B cell (primary cell): ENCODE measurements at regions not wholly inside any gene's neighbourhood (a gene's known extent, or its start where the extent isn't known, plus 50 kb on each side); places are given as distances from the start of the nearest gene placed in this dataset.

Experiments used
- ATAC-seq: fragments of 200-7000 bp; cut with Tn5 transposase; one replicate; pipeline ENCODE4 v1.10.0; 2021; ENCODE audit warnings: low read depth, mild to moderate bottlenecking, moderate number of reproducible peaks, moderate library complexity
- CTCF ChIA-PET: fragments of 350-600 bp; sonication (Branson Sonifier 250); formaldehyde crosslinking; loops from one replicate; lab custom pipeline; 2021; ENCODE audit warnings: antibody characterized with exemption, inconsistent platforms; lab: Charles Lee
- POLR2A ChIA-PET: fragments of 350-600 bp; sonication (Branson Sonifier 250); formaldehyde crosslinking; loops from one replicate; lab custom pipeline; 2021; ENCODE audit warnings: antibody characterized with exemption; lab: Charles Lee
- DNase-seq: peaks from one replicate; pipeline ENCODE4 v3.0.0; 2013
- H2AFZ ChIP-seq: 2 replicates; pipeline ENCODE4 v1.6.1; 2012; ENCODE audit warnings: mild to moderate bottlenecking, low read depth, low read length; ENCODE audit not compliant: insufficient read depth, poor library complexity, severe bottlenecking
- H3K27ac ChIP-seq, 2 donors: 1 replicate in 1 of 2; 2 replicates in 1 of 2; pipeline ENCODE4 v1.5.1; 2012 to 2013; ENCODE audit warnings: low read length in 2 of 2, mild to moderate bottlenecking in 2 of 2, moderate library complexity in 1 of 2
- H3K27me3 ChIP-seq, 4 experiments: fragments of 200-600 bp in 1 of 4; sonication (generic) in 1 of 4; replicated peaks in 1 of 4; 1 replicate in 2 of 4; 2 replicates in 2 of 4; pipeline versions ENCODE4 v1.6.1 to v1.7.0; 2013 to 2016; ENCODE audit warnings: low read length in 3 of 4, mild to moderate bottlenecking in 2 of 4, mixed read lengths in 1 of 4, moderate library complexity in 1 of 4; ENCODE audit not compliant: insufficient read depth in 4 of 4, control insufficient read depth in 3 of 4; ENCODE audit errors: control extremely low read depth in 1 of 4
- H3K36me3 ChIP-seq, 2 experiments: replicated peaks in 1 of 2; 1 replicate in 1 of 2; 2 replicates in 1 of 2; pipeline versions ENCODE4 v1.6.1 to v1.7.1; 2013; ENCODE audit warnings: low read length in 1 of 2; ENCODE audit not compliant: insufficient read depth in 2 of 2, control insufficient read depth in 1 of 2; ENCODE audit errors: control extremely low read depth in 1 of 2, extremely low read depth in 1 of 2
- H3K4me1 ChIP-seq, 2 donors: fragments of 200-600 bp in 1 of 2; sonication (generic) in 1 of 2; 1 replicate in 1 of 2; 2 replicates in 1 of 2; pipeline versions ENCODE4 v1.5.1 to v1.6.1; 2013 to 2017; ENCODE audit warnings: low read length in 2 of 2; ENCODE audit not compliant: control insufficient read depth in 2 of 2, insufficient read depth in 2 of 2
- H3K4me2 ChIP-seq: replicated peaks from 2 replicates; pipeline ENCODE3; 2012; ENCODE audit warnings: mild to moderate bottlenecking, low read depth, low read length; ENCODE audit not compliant: poor library complexity, severe bottlenecking
- H3K4me3 ChIP-seq, 5 experiments: fragments of 200-600 bp in 1 of 5; sonication (generic) in 1 of 5; 1 replicate in 3 of 5; 2 replicates in 2 of 5; pipeline versions ENCODE4 v1.5.1 to v1.7.0; 2011 to 2016; ENCODE audit warnings: low read length in 4 of 5, mild to moderate bottlenecking in 4 of 5, low read depth in 2 of 5, control low read depth in 1 of 5, moderate library complexity in 1 of 5; ENCODE audit not compliant: insufficient read depth in 1 of 5; ENCODE audit errors: control extremely low read depth in 1 of 5, extremely low read depth in 1 of 5
- H3K79me2 ChIP-seq: fragments of 200-600 bp; sonication (generic); one replicate; pipeline ENCODE4 v1.6.0; 2016; ENCODE audit warnings: low read length; ENCODE audit not compliant: control insufficient read depth, insufficient read depth
- H3K9ac ChIP-seq: fragments of 200-600 bp; sonication (generic); 2 replicates; pipeline ENCODE4 v1.6.1; 2017; ENCODE audit warnings: mild to moderate bottlenecking, low read length, moderate library complexity
- H3K9me3 ChIP-seq, 3 donors: one replicate each; pipeline versions ENCODE4 v1.6.1 to v1.7.1; 2013; ENCODE audit warnings: low read length in 2 of 3; ENCODE audit not compliant: control insufficient read depth in 2 of 3, insufficient read depth in 1 of 3; ENCODE audit errors: control extremely low read depth in 1 of 3
- H4K20me1 ChIP-seq: 2 replicates; pipeline ENCODE4 v1.6.0; 2012; ENCODE audit warnings: mild to moderate bottlenecking, low read length; ENCODE audit not compliant: insufficient read depth, control insufficient read depth, poor library complexity, severe bottlenecking
- H3K27ac Mint-ChIP-seq: one replicate; pipeline ENCODE4 v1.8.0; 2021; ENCODE audit warnings: mixed read lengths
- H3K27me3 Mint-ChIP-seq: one replicate; pipeline ENCODE4 v1.8.0; 2021; ENCODE audit warnings: mixed read lengths
- H3K4me1 Mint-ChIP-seq: one replicate; pipeline ENCODE4 v1.8.0; 2021; ENCODE audit warnings: mixed read lengths
- H3K4me3 Mint-ChIP-seq: one replicate; pipeline ENCODE4 v1.8.0; 2021; ENCODE audit warnings: mixed read lengths
- H3K9me3 Mint-ChIP-seq: one replicate; pipeline ENCODE4 v1.8.0; 2022; ENCODE audit warnings: mixed read lengths; ENCODE audit not compliant: insufficient read depth
- EZH2 ChIP-seq: IDR thresholded peaks from 2 replicates; pipeline ENCODE4 v1.6.1; 2012; ENCODE audit warnings: borderline replicate concordance, low read depth, mild to moderate bottlenecking, moderate library complexity, low read length; ENCODE audit not compliant: insufficient read depth, poor library complexity, severe bottlenecking
- WGBS: methylation state at CpG from one replicate; pipeline ENCODE4 v1.1.5; 2013; ENCODE audit warnings: missing lambda C conversion rate; ENCODE audit not compliant: insufficient coverage; 5-methylcytosine and 5-hydroxymethylcytosine counted together
- intact Hi-C: fragments of 100-400 bp; cut with micrococcal nuclease; formaldehyde crosslinking; loops from one replicate; pipeline ENCODE4 v1.10.0; 2022
- TF ChIP-seq, protein P1 (sequence below): fragments of 200-600 bp; IDR thresholded peaks from one replicate; pipeline ENCODE4 v1.8.0; 2022; ENCODE audit warnings: antibody characterized with exemption, mild to moderate bottlenecking

DNA sequence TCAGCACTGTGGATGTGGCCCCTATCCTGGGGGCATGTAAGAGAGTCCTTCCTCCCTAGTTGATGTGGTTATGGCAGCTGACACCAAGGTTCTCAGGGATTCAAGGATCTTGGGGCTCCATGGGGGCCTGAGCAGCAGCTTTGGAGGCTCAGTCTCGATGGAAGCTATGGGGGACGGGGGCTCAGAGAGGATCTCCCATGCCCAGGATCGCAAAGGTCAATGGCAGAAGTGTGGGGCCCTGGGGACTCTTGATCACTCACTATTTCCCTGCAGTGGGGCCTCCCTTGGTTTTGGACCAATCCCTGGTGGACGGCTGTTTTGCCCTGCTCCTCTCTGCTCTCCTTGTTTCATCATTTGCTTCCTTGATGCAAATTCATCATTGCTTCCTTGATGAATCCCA, 885.9 kb downstream of the CDH8 start:
- Histone ChIP-seq H3K4me1 (no peaks in the 10 kb centered on the region), H3K36me3 (no peaks in the 10 kb centered on the region), H3K9me3 (peaks cover 0 to 15% (median 0%) of the 10 kb centered on the region in 3 donors), H3K4me3 (no peak overlapping the region), H3K4me2 (no peak overlapping the region), H4K20me1 (no peaks in the 10 kb centered on the region), H2AFZ (no peak overlapping the region), H3K27me3 (no peaks in the 10 kb centered on the region), H3K27ac (no peak overlapping the region), H3K9ac (no peak overlapping the region), H3K79me2 (no peaks in the 10 kb centered on the region)
- H3K9me3 Mint-ChIP-seq = peaks cover 13% of the 10 kb centered on the region
- H3K27me3 Mint-ChIP-seq = no peaks in the 10 kb centered on the region
- DNase-seq (no peak), ATAC-seq (no peak)
- intact Hi-C loops = no loop called here
- no peak overlapping the region for H3K4me3 Mint-ChIP-seq
- H3K27ac Mint-ChIP-seq = no peak overlapping the region
- CTCF ChIA-PET = no interaction called here
- H3K4me1 Mint-ChIP-seq = no peaks in the 10 kb centered on the region
- POLR2A ChIA-PET = no interaction called here
- 94% methylated on average over 4 of the region's 4 CpGs for WGBS
- TF ChIP-seq, protein P1, sequence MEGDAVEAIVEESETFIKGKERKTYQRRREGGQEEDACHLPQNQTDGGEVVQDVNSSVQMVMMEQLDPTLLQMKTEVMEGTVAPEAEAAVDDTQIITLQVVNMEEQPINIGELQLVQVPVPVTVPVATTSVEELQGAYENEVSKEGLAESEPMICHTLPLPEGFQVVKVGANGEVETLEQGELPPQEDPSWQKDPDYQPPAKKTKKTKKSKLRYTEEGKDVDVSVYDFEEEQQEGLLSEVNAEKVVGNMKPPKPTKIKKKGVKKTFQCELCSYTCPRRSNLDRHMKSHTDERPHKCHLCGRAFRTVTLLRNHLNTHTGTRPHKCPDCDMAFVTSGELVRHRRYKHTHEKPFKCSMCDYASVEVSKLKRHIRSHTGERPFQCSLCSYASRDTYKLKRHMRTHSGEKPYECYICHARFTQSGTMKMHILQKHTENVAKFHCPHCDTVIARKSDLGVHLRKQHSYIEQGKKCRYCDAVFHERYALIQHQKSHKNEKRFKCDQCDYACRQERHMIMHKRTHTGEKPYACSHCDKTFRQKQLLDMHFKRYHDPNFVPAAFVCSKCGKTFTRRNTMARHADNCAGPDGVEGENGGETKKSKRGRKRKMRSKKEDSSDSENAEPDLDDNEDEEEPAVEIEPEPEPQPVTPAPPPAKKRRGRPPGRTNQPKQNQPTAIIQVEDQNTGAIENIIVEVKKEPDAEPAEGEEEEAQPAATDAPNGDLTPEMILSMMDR = no peak
- TF ChIP-seq EZH2 = no peak

DNA sequence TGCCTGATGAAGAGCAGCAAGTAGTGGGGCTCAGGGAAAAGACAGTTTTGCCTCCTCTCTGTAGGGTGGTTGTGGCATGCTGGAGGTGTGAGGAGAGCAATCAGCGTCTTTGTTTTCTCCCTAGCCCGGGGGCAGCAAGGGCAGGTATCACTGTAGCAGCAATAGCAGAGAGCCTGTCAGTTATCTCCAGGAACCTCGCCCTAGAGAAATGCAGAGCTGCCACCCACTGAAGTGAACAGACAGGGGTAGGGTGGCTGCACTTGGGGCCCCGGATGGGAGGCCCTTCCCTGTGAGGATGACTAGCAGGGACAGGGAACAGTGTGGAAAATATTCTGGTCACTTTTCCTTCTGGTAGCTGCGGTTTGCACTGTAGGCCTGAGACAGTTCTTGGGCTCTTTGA, 886.5 kb downstream of the CDH8 start:
- no peak overlapping the region for H2AFZ ChIP-seq
- ChIA-PET CTCF (no interaction called here), POLR2A (no interaction called here)
- H3K79me2 ChIP-seq = no peaks in the 10 kb centered on the region
- no peak overlapping the region for H3K9ac ChIP-seq
- no peak overlapping the region for H3K27ac ChIP-seq
- intact Hi-C loops = no loop called here
- no peaks in the 10 kb centered on the region for H3K27me3 ChIP-seq
- H3K36me3 ChIP-seq = no peaks in the 10 kb centered on the region
- H3K4me1 ChIP-seq = no peaks in the 10 kb centered on the region
- no peaks in the 10 kb centered on the region for H4K20me1 ChIP-seq
- Mint-ChIP-seq H3K4me1 (no peaks in the 10 kb centered on the region), H3K27ac (no peak overlapping the region), H3K4me3 (no peak overlapping the region), H3K27me3 (no peaks in the 10 kb centered on the region), H3K9me3 (peaks cover 15% of the 10 kb centered on the region)
- peaks cover 0 to 15% (median 0%) of the 10 kb centered on the region in 3 donors for H3K9me3 ChIP-seq
- 87% methylated on average over 5 of the region's 5 CpGs for WGBS
- H3K4me3 ChIP-seq = no peak overlapping the region
- no peak for DNase-seq
- TF ChIP-seq EZH2 = no peak
- TF ChIP-seq, protein P1 = no peak
- no peak for ATAC-seq
- no peak overlapping the region for H3K4me2 ChIP-seq
